ENCODE measurements at regions not wholly inside any gene's neighbourhood (a gene's known extent, or its start where the extent isn't known, plus 50 kb on each side); places are given as distances from the start of the nearest gene placed in this dataset.
A peak's percentile ranks its signal among the peaks of the same experiment; 100 is the strongest.

GRCh38 chr1:55575571-55576279, 360.6 kb upstream of the USP24 start:
- no peak for DNase-seq (ENCODE audit: low spot score)

- DNase-seq (ENCODE audit: low spot score), result no peak
Observed at GRCh38 chr1:55574691-55575225, 359.6 kb upstream of the USP24 start.

- no peak for DNase-seq (ENCODE audit: low spot score)
Observed at GRCh38 chr1:55572878-55573734, 357.9 kb upstream of the USP24 start.

- no peak for DNase-seq (ENCODE audit: low spot score)
Observed at GRCh38 chr1:55571767-55572166, 356.6 kb upstream of the USP24 start.

GRCh38 chr1:55569417-55569816, 354.3 kb upstream of the USP24 start:
- DNase-seq (ENCODE audit: low spot score), result no peak

- DNase-seq (ENCODE audit: low spot score), result no peak
Observed at GRCh38 chr1:55568732-55569131, 353.6 kb upstream of the USP24 start.

GRCh38 chr1:55560266-55560665, 345.1 kb upstream of the USP24 start:
- no peak for DNase-seq (ENCODE audit: low spot score)

GRCh38 chr1:55559842-55560241, 344.7 kb upstream of the USP24 start:
- no peak for DNase-seq (ENCODE audit: low spot score)

GRCh38 chr1:55559161-55559611, 344.0 kb upstream of the USP24 start:
- peak; percentile 31 for DNase-seq (ENCODE audit: low spot score)

GRCh38 chr1:55558515-55558914, 343.4 kb upstream of the USP24 start:
- DNase-seq (ENCODE audit: low spot score), result no peak

GRCh38 chr1:55555956-55556725, 341.0 kb upstream of the USP24 start:
- DNase-seq (ENCODE audit: low spot score), result no peak

GRCh38 chr1:55554611-55555010, 339.4 kb upstream of the USP24 start:
- no peak for DNase-seq (ENCODE audit: low spot score)

- DNase-seq (ENCODE audit: low spot score), result no peak
Observed at GRCh38 chr1:55552636-55553035, 337.5 kb upstream of the USP24 start.

GRCh38 chr1:55547405-55547804, 332.2 kb upstream of the USP24 start:
- DNase-seq (ENCODE audit: low spot score), result no peak

GRCh38 chr1:55546553-55546952, 331.4 kb upstream of the USP24 start:
- no peak for DNase-seq (ENCODE audit: low spot score)

- no peak for DNase-seq (ENCODE audit: low spot score)
Observed at GRCh38 chr1:55544826-55545225, 329.7 kb upstream of the USP24 start.

GRCh38 chr1:55542901-55543504, 327.8 kb upstream of the USP24 start:
- DNase-seq (ENCODE audit: low spot score), result peak; percentile 37

GRCh38 chr1:55541296-55541695, 326.1 kb upstream of the USP24 start:
- no peak for DNase-seq (ENCODE audit: low spot score)

GRCh38 chr1:55539652-55540512, 324.7 kb upstream of the USP24 start:
- DNase-seq (ENCODE audit: low spot score), result no peak

- no peak for DNase-seq (ENCODE audit: low spot score)
Observed at GRCh38 chr1:55538428-55538827, 323.3 kb upstream of the USP24 start.

- DNase-seq (ENCODE audit: low spot score), result no peak
Observed at GRCh38 chr1:55536545-55536865, 321.3 kb upstream of the USP24 start.

Measured in GM03348 (cell line).